OCI-LY1 (cell line): ENCODE measurements at regions not wholly inside any gene's neighbourhood (a gene's known extent, or its start where the extent isn't known, plus 50 kb on each side); places are given as distances from the start of the nearest gene placed in this dataset.

ENCODE experiments used
- H2AFZ ChIP-seq: fragments of 200-600 bp; sonication (generic), shearing (Covaris generic); 2 replicates; pipeline ENCODE4 v1.6.0; 2014; ENCODE audit warnings: antibody characterized with exemption, mild to moderate bottlenecking, low read length
- H3F3A ChIP-seq: fragments of 200-600 bp; sonication (generic), shearing (Covaris generic); 2 replicates; pipeline ENCODE4 v1.6.0; 2014; ENCODE audit warnings: mild to moderate bottlenecking, antibody characterized with exemption, low read length, moderate library complexity; ENCODE audit not compliant: insufficient read depth
- H3K27ac ChIP-seq: fragments of 200-600 bp; sonication (generic); 2 replicates; pipeline ENCODE4 v1.5.1; 2014; ENCODE audit warnings: low read length, mixed run types, mild to moderate bottlenecking, low read depth; ENCODE audit not compliant: poor library complexity, severe bottlenecking
- H3K27me3 ChIP-seq: fragments of 200-600 bp; sonication (generic); 2 replicates; pipeline ENCODE4 v1.6.0; 2014; ENCODE audit warnings: antibody characterized with exemption, mild to moderate bottlenecking, low read length, moderate library complexity; ENCODE audit not compliant: insufficient read depth
- H3K36me3 ChIP-seq: fragments of 200-600 bp; sonication (generic); 2 replicates; pipeline ENCODE4 v1.6.1; 2014; ENCODE audit warnings: mild to moderate bottlenecking, antibody characterized with exemption, low read length, moderate library complexity, mixed read lengths; ENCODE audit not compliant: insufficient read depth
- H3K4me1 ChIP-seq: fragments of 200-600 bp; sonication (generic); 2 replicates; pipeline ENCODE4 v1.5.1; 2014; ENCODE audit warnings: mild to moderate bottlenecking, low read length, moderate library complexity; ENCODE audit not compliant: insufficient read depth, severe bottlenecking
- H3K4me2 ChIP-seq: fragments of 200-600 bp; sonication (generic), shearing (Covaris generic); 2 replicates; pipeline ENCODE4 v1.6.1; 2014; ENCODE audit warnings: low read length
- H3K4me3 ChIP-seq: fragments of 200-600 bp; sonication (generic); 2 replicates; pipeline ENCODE4 v1.5.1; 2014; ENCODE audit warnings: low read length, low read depth, mild to moderate bottlenecking, mixed read lengths; ENCODE audit not compliant: poor library complexity, severe bottlenecking
- H3K79me2 ChIP-seq: fragments of 200-600 bp; shearing (Covaris generic); 2 replicates; pipeline ENCODE4 v1.6.1; 2016; ENCODE audit warnings: mixed run types, low read length, mixed read lengths; ENCODE audit not compliant: insufficient read depth
- H3K9ac ChIP-seq: fragments of 200-600 bp; sonication (generic), shearing (Covaris generic); 2 replicates; pipeline ENCODE4 v1.6.1; 2014; ENCODE audit warnings: mild to moderate bottlenecking, low read length, mixed read lengths
- H3K9me2 ChIP-seq: fragments of 200-600 bp; sonication (generic), shearing (Covaris generic); 2 replicates; pipeline ENCODE4 v1.6.1; 2014; ENCODE audit warnings: low read depth, mild to moderate bottlenecking, low read length, mixed read lengths
- H3K9me3 ChIP-seq: fragments of 200-600 bp; shearing (Covaris generic); 2 replicates; pipeline ENCODE4 v1.6.1; 2014; ENCODE audit warnings: low read length, mixed read lengths
- H4K20me1 ChIP-seq: fragments of 200-600 bp; sonication (generic), shearing (Covaris generic); 2 replicates; pipeline ENCODE4 v1.6.0; 2016; ENCODE audit warnings: mild to moderate bottlenecking, low read length; ENCODE audit not compliant: insufficient read depth
- CTCF ChIP-seq: fragments of 200-600 bp; sonication (generic), shearing (Covaris generic); IDR thresholded peaks from 2 replicates; pipeline ENCODE4 v1.5.1; 2017; ENCODE audit warnings: mild to moderate bottlenecking, antibody characterized with exemption, low read length, moderate library complexity, mixed read lengths
- EZH2 ChIP-seq: fragments of 200-600 bp; sonication (generic), shearing (Covaris generic); IDR thresholded peaks from 2 replicates; pipeline ENCODE4 v1.8.0; 2017; ENCODE audit warnings: borderline replicate concordance, mixed run types, mild to moderate bottlenecking, antibody characterized with exemption, low read length, moderate library complexity, mixed read lengths

GRCh38 chr1:239224100-239224499 is 162.3 kb upstream of the CHRM3 start:
- no peak overlapping the region for H3K9ac ChIP-seq
- no peak for TF ChIP-seq CTCF
- TF ChIP-seq EZH2, result no peak
- H2AFZ ChIP-seq, result no peak overlapping the region
- H3K36me3 ChIP-seq, result no peaks in the 10 kb centered on the region
- no peaks in the 10 kb centered on the region for H4K20me1 ChIP-seq
- H3K4me3 ChIP-seq, result no peak overlapping the region
- no peak overlapping the region for H3K4me2 ChIP-seq
- no peaks in the 10 kb centered on the region for H3K4me1 ChIP-seq
- H3K79me2 ChIP-seq, result no peaks in the 10 kb centered on the region
- H3F3A ChIP-seq, result no peaks in the 10 kb centered on the region
- H3K27ac ChIP-seq, result no peak overlapping the region
- H3K9me3 ChIP-seq, result peaks cover 5% of the 10 kb centered on the region; the same call in 1 of the 2 replicates
- H3K27me3 ChIP-seq, result no peaks in the 10 kb centered on the region
- no peaks in the 10 kb centered on the region for H3K9me2 ChIP-seq

GRCh38 chr1:239222999-239223398 is 163.4 kb upstream of the CHRM3 start:
- Histone ChIP-seq H3K36me3 (no peaks in the 10 kb centered on the region), H3K9me2 (no peaks in the 10 kb centered on the region), H3F3A (no peaks in the 10 kb centered on the region), H3K4me1 (no peaks in the 10 kb centered on the region), H4K20me1 (no peaks in the 10 kb centered on the region), H3K79me2 (no peaks in the 10 kb centered on the region), H3K9ac (no peak overlapping the region), H3K9me3 (peaks cover 5% of the 10 kb centered on the region; the same call in 1 of the 2 replicates), H3K27me3 (no peaks in the 10 kb centered on the region), H3K4me2 (no peak overlapping the region), H3K27ac (no peak overlapping the region), H2AFZ (no peak overlapping the region), H3K4me3 (no peak overlapping the region)
- no peak for TF ChIP-seq EZH2
- TF ChIP-seq CTCF, result no peak

- H3K4me1 ChIP-seq, result no peaks in the 10 kb centered on the region
- H3K4me3 ChIP-seq, result no peak overlapping the region
- no peak overlapping the region for H3K9ac ChIP-seq
- no peak overlapping the region for H3K4me2 ChIP-seq
- no peak overlapping the region for H2AFZ ChIP-seq
- H3K27ac ChIP-seq, result no peak overlapping the region
- H3K9me2 ChIP-seq, result no peaks in the 10 kb centered on the region
- H3K9me3 ChIP-seq, result peaks cover 5% of the 10 kb centered on the region; the same call in 1 of the 2 replicates
- no peaks in the 10 kb centered on the region for H3K36me3 ChIP-seq
- no peak for TF ChIP-seq CTCF
- TF ChIP-seq EZH2, result no peak
- H4K20me1 ChIP-seq, result no peaks in the 10 kb centered on the region
- H3F3A ChIP-seq, result no peaks in the 10 kb centered on the region
- no peaks in the 10 kb centered on the region for H3K27me3 ChIP-seq
- no peaks in the 10 kb centered on the region for H3K79me2 ChIP-seq
Observed at GRCh38 chr1:239221656-239222055, 164.7 kb upstream of the CHRM3 start.
